NK-92 treated with Interleukin-12 subunit alpha and Interleukin-12 subunit beta, amount 100 ng/mL, for 24 hours (cell line): ENCODE measurements at regions not wholly inside any gene's neighbourhood (a gene's known extent, or its start where the extent isn't known, plus 50 kb on each side); places are given as distances from the start of the nearest gene placed in this dataset.
"Not testable (repeated sequence)": the region's sequence is repeated elsewhere in the genome, so short reads cannot be mapped to it uniquely, and the experiment has no call there.

Source experiments
- DNase-seq: peaks from one replicate; lab custom pipeline; 2025; lab: John Stamatoyannopoulos, UW

- DNase-seq = no peak
Observed at GRCh38 chr5:135279328-135279727, 119.7 kb downstream of the MACROH2A1 start.

GRCh38 chr5:135276151-135276550 is 122.9 kb downstream of the MACROH2A1 start:
- no peak for DNase-seq

GRCh38 chr5:135273212-135273611 is 125.8 kb downstream of the MACROH2A1 start:
- no peak for DNase-seq

- no peak for DNase-seq
Observed at GRCh38 chr5:135272311-135272805, 126.7 kb downstream of the MACROH2A1 start.

GRCh38 chr5:135271533-135272310 is 127.3 kb downstream of the MACROH2A1 start:
- DNase-seq = no peak

GRCh38 chr5:135269931-135270421 is 129.1 kb downstream of the MACROH2A1 start:
- no peak for DNase-seq

GRCh38 chr5:135269199-135269598 is 129.8 kb downstream of the MACROH2A1 start:
- DNase-seq = no peak

- no peak for DNase-seq
Observed at GRCh38 chr5:135266975-135267374, 132.1 kb downstream of the MACROH2A1 start.

GRCh38 chr5:135266303-135266635 is 132.8 kb downstream of the MACROH2A1 start:
- no peak for DNase-seq

GRCh38 chr5:135265497-135266302 is 133.3 kb downstream of the MACROH2A1 start:
- DNase-seq = no peak

GRCh38 chr5:135264451-135265440 is 134.3 kb downstream of the MACROH2A1 start:
- no peak for DNase-seq

GRCh38 chr5:135263022-135263668 is 135.9 kb downstream of the MACROH2A1 start:
- DNase-seq = no peak

GRCh38 chr5:135262364-135262763 is 136.7 kb downstream of the MACROH2A1 start:
- no peak for DNase-seq

- not testable (repeated sequence) for DNase-seq
Observed at GRCh38 chr5:135260108-135260507, 138.9 kb downstream of the MACROH2A1 start.

- DNase-seq = no peak
Observed at GRCh38 chr5:135255461-135256178, 143.4 kb downstream of the MACROH2A1 start.

- DNase-seq = no peak
Observed at GRCh38 chr5:135254183-135254582, 144.8 kb downstream of the MACROH2A1 start.

GRCh38 chr5:135253601-135254178 is 145.3 kb downstream of the MACROH2A1 start:
- no peak for DNase-seq

GRCh38 chr5:135251093-135251492 is 147.9 kb downstream of the MACROH2A1 start:
- DNase-seq = no peak

- DNase-seq = no peak
Observed at GRCh38 chr5:135250671-135251070, 148.4 kb downstream of the MACROH2A1 start.

GRCh38 chr5:135249658-135250057 is 149.4 kb downstream of the MACROH2A1 start:
- no peak for DNase-seq
